ENCODE measurements at regions not wholly inside any gene's neighbourhood (a gene's known extent, or its start where the extent isn't known, plus 50 kb on each side); places are given as distances from the start of the nearest gene placed in this dataset.

DNA sequence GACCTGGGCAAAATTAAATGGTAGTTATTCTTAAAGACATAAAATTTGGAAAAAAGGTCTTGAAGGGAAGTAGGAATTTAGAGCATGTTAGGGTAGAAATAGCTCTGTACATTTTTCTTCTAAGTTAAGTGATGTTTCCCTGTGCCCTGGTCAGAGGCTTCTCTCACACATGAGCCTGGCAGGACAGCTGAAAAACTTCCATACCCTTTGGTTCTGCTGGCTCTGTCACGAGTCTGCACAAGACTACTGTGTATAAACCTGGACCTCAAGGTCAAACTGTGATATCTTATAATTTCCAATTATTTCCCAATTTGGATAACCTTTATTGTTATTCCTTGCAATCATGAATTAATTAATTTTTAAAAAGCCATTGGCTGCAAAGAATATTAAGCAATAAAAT is 664.7 kb downstream of the BCL11A start:
- CTCF ChIA-PET: interaction anchor here (0.8 to 3.4 kb wide), 13 partner anchors 10 to 786 kb away, joined by 3 to 29 read pairs (median 3); no protein-coding TSS in a partner anchor
- H3K4me3 Mint-ChIP-seq: no peak overlapping the region
- H3K4me1 Mint-ChIP-seq: peaks cover 31% of the 10 kb centered on the region

DNA sequence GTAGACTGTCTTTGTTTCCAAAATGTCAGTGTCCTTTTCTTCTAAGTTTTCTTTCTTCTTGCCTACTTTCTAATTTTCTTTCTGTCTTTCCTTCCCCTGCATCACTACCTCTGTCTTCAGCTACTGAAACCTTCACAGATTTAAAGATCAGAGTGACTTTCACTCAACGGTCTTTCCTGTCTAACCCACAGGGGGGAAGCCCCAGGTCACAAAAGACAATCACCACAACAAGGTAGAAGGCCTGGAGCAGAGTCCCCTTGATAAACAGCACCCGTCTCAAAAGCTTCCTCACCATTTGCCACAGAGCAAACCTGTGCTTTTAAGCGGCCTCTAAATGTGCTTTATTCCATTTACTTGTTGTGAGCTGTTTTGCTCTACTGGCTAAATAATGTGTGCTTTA is 665.4 kb downstream of the BCL11A start:
- Histone ChIP-seq H3K9me3 (ENCODE audit: control extremely low read depth in 1 of 3, control insufficient read depth in 2 of 3, insufficient read depth in 1 of 3, low read length in 2 of 3) (peaks cover 0 to 1% (median 0%) of the 10 kb centered on the region in 3 donors), H3K27ac (ENCODE audit: low read length in 2 of 2) (peak overlapping the region; percentile 66 to 83), H3K9ac (ENCODE audit: low read length) (peak overlapping the region; percentile 28), H3K36me3 (replicated peaks in 1 of 2; ENCODE audit: control extremely low read depth in 1 of 2, control insufficient read depth in 1 of 2, extremely low read depth in 1 of 2, insufficient read depth in 2 of 2, low read length in 1 of 2) (no peaks in the 10 kb centered on the region), H3K4me1 (ENCODE audit: control insufficient read depth in 2 of 2, insufficient read depth in 2 of 2, low read length in 2 of 2) (peaks cover 36 to 37% of the 10 kb centered on the region in 2 donors), H3K27me3 (replicated peaks in 1 of 4; ENCODE audit: control extremely low read depth in 1 of 4, control insufficient read depth in 3 of 4, insufficient read depth in 4 of 4, low read length in 3 of 4) (no peaks in the 10 kb centered on the region), H2AFZ (ENCODE audit: insufficient read depth, low read depth, low read length, poor library complexity, severe bottlenecking) (peak overlapping the region; percentile 76), H3K4me2 (replicated peaks; ENCODE audit: low read depth, low read length, poor library complexity, severe bottlenecking) (peak overlapping the region; percentile 57), H4K20me1 (ENCODE audit: control insufficient read depth, insufficient read depth, low read length, poor library complexity, severe bottlenecking) (no peaks in the 10 kb centered on the region), H3K79me2 (ENCODE audit: control insufficient read depth, insufficient read depth, low read length) (no peaks in the 10 kb centered on the region), H3K4me3 (ENCODE audit: control extremely low read depth in 1 of 5, extremely low read depth in 1 of 5, insufficient read depth in 1 of 5, low read depth in 2 of 5, low read length in 4 of 5) (peak overlapping the region in 1 of 5 experiments; percentile 33)
- DNase-seq (peak; percentile 73), ATAC-seq (ENCODE audit: low read depth) (peak; percentile 96)
- H3K4me3 Mint-ChIP-seq: peak overlapping the region; percentile 38
- CTCF ChIA-PET: interaction anchor here (0.6 to 3.4 kb wide), 16 partner anchors 10 to 787 kb away, joined by 3 to 29 read pairs (median 3); no protein-coding TSS in a partner anchor
- H3K9me3 Mint-ChIP-seq (ENCODE audit: insufficient read depth): no peaks in the 10 kb centered on the region
- POLR2A ChIA-PET: interaction anchor here (0.7 to 1.9 kb wide), 5 partner anchors 384 to 668 kb away, joined by 3 to 10 read pairs (median 4); no protein-coding TSS in a partner anchor
- H3K4me1 Mint-ChIP-seq: peaks cover 31% of the 10 kb centered on the region
- intact Hi-C loops (cut with micrococcal nuclease): loop anchor here (2.0 to 5.0 kb wide), 2 partner anchors 464 to 667 kb away; no protein-coding TSS in a partner anchor
- no peaks in the 10 kb centered on the region for H3K27me3 Mint-ChIP-seq
- no peak for TF ChIP-seq EZH2 (IDR thresholded peaks at IDR 0.05; ENCODE audit: borderline replicate concordance, insufficient read depth, low read depth, low read length, poor library complexity, severe bottlenecking)
- TF ChIP-seq, protein P1, sequence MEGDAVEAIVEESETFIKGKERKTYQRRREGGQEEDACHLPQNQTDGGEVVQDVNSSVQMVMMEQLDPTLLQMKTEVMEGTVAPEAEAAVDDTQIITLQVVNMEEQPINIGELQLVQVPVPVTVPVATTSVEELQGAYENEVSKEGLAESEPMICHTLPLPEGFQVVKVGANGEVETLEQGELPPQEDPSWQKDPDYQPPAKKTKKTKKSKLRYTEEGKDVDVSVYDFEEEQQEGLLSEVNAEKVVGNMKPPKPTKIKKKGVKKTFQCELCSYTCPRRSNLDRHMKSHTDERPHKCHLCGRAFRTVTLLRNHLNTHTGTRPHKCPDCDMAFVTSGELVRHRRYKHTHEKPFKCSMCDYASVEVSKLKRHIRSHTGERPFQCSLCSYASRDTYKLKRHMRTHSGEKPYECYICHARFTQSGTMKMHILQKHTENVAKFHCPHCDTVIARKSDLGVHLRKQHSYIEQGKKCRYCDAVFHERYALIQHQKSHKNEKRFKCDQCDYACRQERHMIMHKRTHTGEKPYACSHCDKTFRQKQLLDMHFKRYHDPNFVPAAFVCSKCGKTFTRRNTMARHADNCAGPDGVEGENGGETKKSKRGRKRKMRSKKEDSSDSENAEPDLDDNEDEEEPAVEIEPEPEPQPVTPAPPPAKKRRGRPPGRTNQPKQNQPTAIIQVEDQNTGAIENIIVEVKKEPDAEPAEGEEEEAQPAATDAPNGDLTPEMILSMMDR (IDR thresholded peaks at IDR 0.05): peak; percentile 22
- WGBS (ENCODE audit: insufficient coverage): 0% methylated on average over 2 of the region's 3 CpGs
- H3K27ac Mint-ChIP-seq: peak overlapping the region; percentile 70

More for the DNA sequence above, 664.7 kb downstream of the BCL11A start:
- Mint-ChIP-seq H3K9me3 (ENCODE audit: insufficient read depth) (no peaks in the 10 kb centered on the region), H3K27me3 (no peaks in the 10 kb centered on the region), H3K27ac (peak overlapping the region; percentile 70)
- H3K4me2 ChIP-seq (replicated peaks; ENCODE audit: low read depth, low read length, poor library complexity, severe bottlenecking): no peak overlapping the region
- H3K4me1 ChIP-seq (ENCODE audit: control insufficient read depth in 2 of 2, insufficient read depth in 2 of 2, low read length in 2 of 2): peaks cover 36 to 37% of the 10 kb centered on the region in 2 donors
- no peak for ATAC-seq (ENCODE audit: low read depth)
- no peaks in the 10 kb centered on the region for H4K20me1 ChIP-seq (ENCODE audit: control insufficient read depth, insufficient read depth, low read length, poor library complexity, severe bottlenecking)
- POLR2A ChIA-PET: interaction anchor here (1.2 to 1.9 kb wide), 2 partner anchors 662 to 667 kb away, joined by 4 to 10 read pairs; no protein-coding TSS in a partner anchor
- no peaks in the 10 kb centered on the region for H3K79me2 ChIP-seq (ENCODE audit: control insufficient read depth, insufficient read depth, low read length)
- no peaks in the 10 kb centered on the region for H3K36me3 ChIP-seq (replicated peaks in 1 of 2; ENCODE audit: control extremely low read depth in 1 of 2, control insufficient read depth in 1 of 2, extremely low read depth in 1 of 2, insufficient read depth in 2 of 2, low read length in 1 of 2)
- TF ChIP-seq EZH2 (IDR thresholded peaks at IDR 0.05; ENCODE audit: borderline replicate concordance, insufficient read depth, low read depth, low read length, poor library complexity, severe bottlenecking): no peak
- TF ChIP-seq, protein P1 (IDR thresholded peaks at IDR 0.05): no peak
- H3K9ac ChIP-seq (ENCODE audit: low read length): no peak overlapping the region
- no peak for DNase-seq
- intact Hi-C loops (cut with micrococcal nuclease): loop anchor here (2.0 to 5.0 kb wide), 2 partner anchors 464 to 666 kb away; no protein-coding TSS in a partner anchor
- H3K27ac ChIP-seq (ENCODE audit: low read length in 2 of 2): peak overlapping the region; percentile 66 to 83
- no peaks in the 10 kb centered on the region for H3K27me3 ChIP-seq (replicated peaks in 1 of 4; ENCODE audit: control extremely low read depth in 1 of 4, control insufficient read depth in 3 of 4, insufficient read depth in 4 of 4, low read length in 3 of 4)
- H3K4me3 ChIP-seq (ENCODE audit: control extremely low read depth in 1 of 5, extremely low read depth in 1 of 5, insufficient read depth in 1 of 5, low read depth in 2 of 5, low read length in 4 of 5): no peak overlapping the region
- H2AFZ ChIP-seq (ENCODE audit: insufficient read depth, low read depth, low read length, poor library complexity, severe bottlenecking): no peak overlapping the region
- 100% methylated on average over 1 of the region's 1 CpG for WGBS (ENCODE audit: insufficient coverage)
- H3K9me3 ChIP-seq (ENCODE audit: control extremely low read depth in 1 of 3, control insufficient read depth in 2 of 3, insufficient read depth in 1 of 3, low read length in 2 of 3): peaks cover 0 to 1% (median 0%) of the 10 kb centered on the region in 3 donors
